Right lobe of liver (tissue), 4 donors: ENCODE measurements at regions not wholly inside any gene's neighbourhood (a gene's known extent, or its start where the extent isn't known, plus 50 kb on each side); places are given as distances from the start of the nearest gene placed in this dataset.

ENCODE experiments used
- POLR2A ChIP-seq: fragments of 450-650 bp; IDR thresholded peaks from one replicate; pipeline ENCODE4 v1.6.1; 2017; ENCODE audit warnings: antibody characterized with exemption, mild to moderate bottlenecking
- TF ChIP-seq, protein P1 (sequence below), 4 donors: fragments of 200-600 bp in 3 of 4; fragments of 450-650 bp in 1 of 4; IDR thresholded peaks; one replicate each; pipeline versions ENCODE4 v1.5.1 to v1.8.0; 2016 to 2022; ENCODE audit warnings: antibody characterized with exemption in 4 of 4, mild to moderate bottlenecking in 2 of 4
- donor health status: DM: no; HTN: no; CAD: no.
- donor health status: DM: no; HTN: no; CAD: no.
- donor health status: DM: no; HTN: yes; CAD: no.

DNA sequence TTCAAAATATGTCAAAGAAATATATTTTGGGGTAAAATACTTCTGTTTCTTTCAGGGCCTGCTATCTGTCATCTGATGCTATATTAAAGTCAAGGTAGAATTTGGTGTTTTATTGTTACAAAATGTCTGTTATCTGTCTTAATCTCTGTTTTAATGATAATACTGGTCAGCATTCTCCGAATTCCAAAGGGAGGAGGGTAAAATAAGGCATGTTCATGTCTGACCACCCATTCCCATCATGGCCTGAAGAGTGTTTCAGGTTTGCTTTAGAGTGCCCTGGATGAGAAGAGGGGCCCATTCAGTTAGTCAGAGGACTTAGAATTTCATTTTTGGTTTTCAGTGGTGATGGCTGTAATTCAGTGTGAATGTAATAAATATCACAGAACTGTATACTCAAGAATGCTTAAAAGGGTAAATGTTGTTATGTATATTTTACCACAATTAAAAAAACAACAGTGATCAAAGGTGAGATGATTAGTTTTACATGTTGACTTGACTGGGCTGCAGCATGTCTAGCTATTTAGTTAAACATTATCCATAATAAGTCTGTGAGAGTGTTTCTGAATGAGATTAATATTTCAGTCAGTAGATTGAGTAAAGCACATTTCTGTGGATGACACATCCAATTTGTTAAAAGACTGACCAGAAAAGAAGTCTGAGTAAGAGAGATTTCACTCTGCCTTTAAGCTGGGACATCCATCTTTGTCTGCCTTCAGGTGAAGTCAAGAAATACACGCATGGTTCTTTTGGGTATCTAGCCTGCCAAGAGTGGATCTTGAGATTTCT lies 467.9 kb upstream of the SYT4 start:
- TF ChIP-seq, protein P1, sequence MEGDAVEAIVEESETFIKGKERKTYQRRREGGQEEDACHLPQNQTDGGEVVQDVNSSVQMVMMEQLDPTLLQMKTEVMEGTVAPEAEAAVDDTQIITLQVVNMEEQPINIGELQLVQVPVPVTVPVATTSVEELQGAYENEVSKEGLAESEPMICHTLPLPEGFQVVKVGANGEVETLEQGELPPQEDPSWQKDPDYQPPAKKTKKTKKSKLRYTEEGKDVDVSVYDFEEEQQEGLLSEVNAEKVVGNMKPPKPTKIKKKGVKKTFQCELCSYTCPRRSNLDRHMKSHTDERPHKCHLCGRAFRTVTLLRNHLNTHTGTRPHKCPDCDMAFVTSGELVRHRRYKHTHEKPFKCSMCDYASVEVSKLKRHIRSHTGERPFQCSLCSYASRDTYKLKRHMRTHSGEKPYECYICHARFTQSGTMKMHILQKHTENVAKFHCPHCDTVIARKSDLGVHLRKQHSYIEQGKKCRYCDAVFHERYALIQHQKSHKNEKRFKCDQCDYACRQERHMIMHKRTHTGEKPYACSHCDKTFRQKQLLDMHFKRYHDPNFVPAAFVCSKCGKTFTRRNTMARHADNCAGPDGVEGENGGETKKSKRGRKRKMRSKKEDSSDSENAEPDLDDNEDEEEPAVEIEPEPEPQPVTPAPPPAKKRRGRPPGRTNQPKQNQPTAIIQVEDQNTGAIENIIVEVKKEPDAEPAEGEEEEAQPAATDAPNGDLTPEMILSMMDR (IDR thresholded peaks at IDR 0.05), result no peak
- TF ChIP-seq POLR2A, result no peak
